ENCODE measurements at regions not wholly inside any gene's neighbourhood (a gene's known extent, or its start where the extent isn't known, plus 50 kb on each side); places are given as distances from the start of the nearest gene placed in this dataset.
"Not testable (repeated sequence)": the region's sequence is repeated elsewhere in the genome, so short reads cannot be mapped to it uniquely, and the experiment has no call there.

GRCh38 chr5:158513490-158514318 is 586.0 kb downstream of the EBF1 start:
- no peak for DNase-seq

- DNase-seq = no peak
Observed at GRCh38 chr5:158511454-158511853, 588.3 kb downstream of the EBF1 start.

- no peak for DNase-seq
Observed at GRCh38 chr5:158510479-158510878, 589.2 kb downstream of the EBF1 start.

DNA sequence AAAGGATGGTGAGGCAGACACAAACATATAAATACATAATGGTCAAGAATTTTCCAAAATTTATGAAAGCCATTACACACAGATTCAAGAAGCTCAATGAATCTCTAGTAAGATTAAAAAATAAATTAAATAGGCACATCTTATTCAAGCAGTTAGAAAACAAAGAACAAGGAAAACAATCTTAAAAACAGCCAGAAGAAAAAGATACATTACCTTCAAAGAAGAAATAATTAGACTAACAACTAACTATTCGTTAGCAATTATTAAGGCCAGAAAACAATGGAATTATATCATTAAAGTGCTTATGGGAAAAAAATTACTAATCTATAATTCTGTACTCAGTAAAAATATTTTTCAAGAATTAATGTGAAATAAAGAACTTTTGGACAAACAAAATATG is 593.1 kb downstream of the EBF1 start:
- no peak for DNase-seq

DNA sequence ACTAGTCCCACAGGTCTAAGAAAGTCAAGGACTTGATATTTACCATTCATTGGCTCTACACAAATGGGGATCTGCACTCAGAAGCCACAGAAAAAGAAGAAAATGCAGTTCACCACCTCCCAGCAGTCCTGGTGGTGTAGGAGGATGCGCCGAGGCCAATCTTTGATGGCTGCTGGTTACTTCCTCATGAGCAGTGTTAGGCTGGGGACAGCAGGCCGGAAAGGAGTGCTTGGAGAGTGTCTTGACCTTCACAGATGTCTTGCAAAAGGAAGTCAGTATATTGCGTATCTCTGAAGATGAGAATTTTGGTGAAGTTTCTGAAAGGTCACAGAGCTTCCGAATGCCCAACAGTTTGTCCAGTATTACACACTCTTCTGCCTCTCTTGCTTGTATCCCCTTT is 597.0 kb downstream of the EBF1 start:
- DNase-seq = no peak

- no peak for DNase-seq
Observed at GRCh38 chr5:158499892-158500418, 599.8 kb downstream of the EBF1 start.

- DNase-seq = no peak
Observed at GRCh38 chr5:158499075-158499891, 600.4 kb downstream of the EBF1 start.

- DNase-seq = no peak
Observed at GRCh38 chr5:158496624-158497023, 603.1 kb downstream of the EBF1 start.

GRCh38 chr5:158494541-158494940 is 605.2 kb downstream of the EBF1 start:
- no peak for DNase-seq

- not testable (repeated sequence) for DNase-seq
Observed at GRCh38 chr5:158494044-158494443, 605.7 kb downstream of the EBF1 start.

- no peak for DNase-seq
Observed at GRCh38 chr5:158492841-158493242, 606.9 kb downstream of the EBF1 start.

DNA sequence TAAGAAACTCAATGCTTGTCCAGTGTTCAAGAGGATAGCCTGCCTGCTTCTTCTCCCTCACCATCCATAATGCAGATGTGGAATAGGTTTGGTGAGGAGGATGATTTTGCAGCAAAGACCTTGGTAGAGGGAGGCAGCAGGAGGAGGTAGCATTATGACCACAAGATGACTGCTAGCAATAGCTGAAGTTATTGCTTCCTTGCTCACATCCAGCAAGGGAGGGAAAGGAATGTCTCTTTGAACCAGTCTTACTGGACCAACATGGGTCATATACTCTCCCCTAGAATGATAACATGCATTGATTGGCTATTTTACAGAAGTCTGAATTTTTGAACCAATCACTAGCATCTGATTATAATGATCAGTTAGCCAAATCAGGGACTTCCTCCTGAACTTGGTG is 607.6 kb downstream of the EBF1 start:
- no peak for DNase-seq

DNA sequence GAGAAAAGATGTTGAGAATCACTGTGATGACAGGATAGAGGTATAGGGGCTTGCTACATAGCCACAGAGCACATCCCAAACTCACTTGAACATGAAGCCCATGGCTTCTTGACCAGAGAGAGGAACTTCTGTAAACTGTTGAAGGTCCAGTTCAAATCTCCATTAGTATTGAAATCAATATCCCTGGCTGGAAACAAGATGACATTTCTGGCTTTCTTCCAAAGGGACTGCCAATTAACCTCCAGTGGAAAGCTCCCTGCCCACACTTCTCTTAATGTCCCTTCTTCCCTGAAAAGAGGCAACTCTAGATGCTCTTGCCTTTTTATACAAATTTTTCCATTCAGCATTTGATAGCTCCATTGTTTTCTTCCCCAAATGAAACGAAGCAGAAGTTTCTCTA is 612.1 kb downstream of the EBF1 start:
- no peak for DNase-seq

GRCh38 chr5:158487156-158487555 is 612.6 kb downstream of the EBF1 start:
- DNase-seq = no peak

DNA sequence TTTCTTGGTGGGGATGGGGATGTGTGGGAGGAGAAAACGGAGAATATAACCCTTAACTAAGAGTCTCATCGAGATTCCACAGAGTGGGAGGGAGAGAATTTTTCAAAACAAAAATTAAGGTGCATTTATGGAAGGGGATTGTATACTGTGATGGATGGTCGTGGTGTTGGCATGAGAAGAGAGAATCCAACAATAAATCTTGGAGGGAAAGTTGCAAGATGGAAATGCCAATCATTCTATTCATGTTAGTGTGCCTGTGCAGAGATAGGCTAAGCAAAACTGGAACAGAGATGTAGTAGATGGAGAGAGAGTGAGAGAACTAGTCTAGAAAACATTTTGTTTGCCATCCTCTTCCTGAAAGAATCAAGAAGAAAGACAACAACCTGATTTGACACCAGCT is 613.1 kb downstream of the EBF1 start:
- no peak for DNase-seq

DNA sequence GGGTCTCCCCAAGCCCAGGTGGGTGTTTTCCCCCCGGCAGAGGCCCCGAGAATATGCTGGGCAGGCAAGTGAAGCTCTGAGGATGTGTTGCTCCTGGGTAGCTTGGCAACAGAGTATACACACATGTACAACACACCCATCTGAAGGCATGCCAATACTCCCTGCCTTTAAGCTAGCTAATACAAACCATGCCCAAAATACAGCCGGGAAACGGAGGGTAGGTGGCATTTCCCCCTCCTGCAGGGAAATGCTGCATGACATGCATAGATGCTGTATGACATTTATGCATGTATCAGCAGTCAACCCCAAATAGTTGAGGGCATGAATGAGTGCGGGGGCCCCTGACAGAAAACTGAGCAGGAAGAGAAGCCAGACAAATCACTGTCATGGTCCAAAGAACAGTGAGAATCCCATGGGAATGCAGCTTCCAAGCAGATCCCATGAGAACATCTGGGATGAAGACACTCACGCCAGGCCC is 614.1 kb downstream of the EBF1 start:
- DNase-seq = no peak

DNA sequence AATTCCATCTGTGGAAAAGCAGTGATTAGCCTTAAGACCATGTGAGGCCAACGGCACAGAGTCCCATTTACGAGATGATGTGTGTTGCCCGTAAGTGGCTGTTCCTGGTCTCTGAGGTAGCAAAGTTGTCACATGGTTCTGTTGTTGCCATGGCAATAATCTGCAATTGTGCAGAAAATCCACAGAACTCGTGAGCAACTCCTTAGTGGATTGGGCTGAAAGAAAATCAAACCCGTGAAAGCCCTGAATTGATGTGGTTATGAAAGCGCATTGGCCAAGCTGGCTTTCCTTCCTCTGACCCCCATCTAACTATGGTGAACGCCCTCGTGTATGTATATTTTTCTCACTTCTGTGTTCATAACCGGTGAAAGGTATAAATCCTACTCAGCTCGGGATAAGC is 614.7 kb downstream of the EBF1 start:
- DNase-seq = no peak

GRCh38 chr5:158484150-158484549 is 615.6 kb downstream of the EBF1 start:
- no peak for DNase-seq

GRCh38 chr5:158483281-158483860 is 616.3 kb downstream of the EBF1 start:
- no peak for DNase-seq

DNA sequence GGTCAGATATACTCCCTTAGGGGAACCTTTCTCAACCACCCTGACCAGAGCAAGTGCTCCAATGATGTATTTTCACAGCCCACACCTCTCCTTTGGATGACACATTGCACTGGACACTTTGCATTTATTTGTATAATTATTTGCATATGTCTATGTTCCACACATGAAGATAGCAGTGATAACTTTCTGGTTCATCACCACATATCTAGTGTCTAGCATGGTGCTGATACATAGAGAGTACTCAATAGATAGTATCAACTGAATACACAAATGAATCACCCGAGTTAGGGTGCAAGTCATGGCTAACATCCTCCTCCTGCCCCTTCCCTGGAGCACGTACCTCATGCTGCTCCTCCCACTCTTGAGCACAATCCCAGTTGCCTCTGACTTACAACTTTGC is 617.6 kb downstream of the EBF1 start:
- DNase-seq = no peak

GRCh38 chr5:158478139-158478538 is 619.2 kb upstream of the CLINT1 start:
- no peak for DNase-seq

DNA sequence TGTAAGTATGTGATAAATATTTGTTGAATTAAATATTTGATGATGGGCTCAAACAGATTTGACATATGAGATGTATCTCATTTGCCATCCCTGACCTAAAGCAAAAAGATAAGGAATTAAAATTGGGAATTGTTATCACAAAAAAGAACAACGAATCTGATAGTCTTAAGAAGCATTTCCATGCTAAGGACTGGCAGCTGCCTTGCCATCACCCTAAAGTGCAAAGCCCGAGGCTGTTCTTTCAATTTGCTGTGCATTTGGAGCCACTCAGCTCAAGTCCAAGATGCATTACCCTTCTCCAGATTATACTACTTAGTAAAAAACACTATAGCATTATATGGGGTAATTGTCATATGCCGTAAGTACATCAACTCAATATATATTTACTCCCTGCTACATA is 618.3 kb upstream of the CLINT1 start:
- DNase-seq = no peak

DNA sequence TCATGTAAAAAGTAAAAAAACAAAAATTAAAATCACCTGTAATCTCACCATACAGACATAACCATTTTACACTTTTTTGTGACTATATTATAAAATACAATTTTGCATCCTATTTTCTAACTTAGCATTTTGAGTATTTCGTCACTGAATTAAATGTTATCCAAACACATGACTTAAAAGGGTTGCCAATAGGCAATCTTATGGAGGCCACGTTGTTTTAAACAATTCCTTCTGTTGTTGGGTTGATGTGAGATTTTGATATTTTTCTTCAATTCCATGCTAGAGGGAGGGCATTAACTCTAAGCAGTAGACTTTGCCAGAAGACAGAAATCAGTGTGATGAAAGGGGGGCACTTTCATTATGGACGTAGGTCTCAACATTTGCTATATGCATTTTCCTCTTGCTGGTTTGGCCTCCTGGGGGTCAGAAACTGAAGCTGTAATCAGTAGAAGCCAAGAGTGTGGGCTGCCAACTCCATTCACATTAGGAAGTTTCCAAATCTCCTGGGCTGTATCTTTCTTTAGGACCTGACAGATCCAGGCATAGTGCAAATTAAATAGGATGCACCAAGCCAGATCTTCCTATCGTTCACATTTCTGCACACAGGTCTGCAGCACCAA is 614.2 kb upstream of the CLINT1 start:
- no peak for DNase-seq
